Activated naive CD4-positive, alpha-beta T cell treated with anti-CD3 and anti-CD28 coated beads, Interleukin-2, amount 50 U/mL, for 24 hours (primary cell): ENCODE measurements at regions not wholly inside any gene's neighbourhood (a gene's known extent, or its start where the extent isn't known, plus 50 kb on each side); places are given as distances from the start of the nearest gene placed in this dataset.

ENCODE experiments used
- H3K27ac Mint-ChIP-seq: one replicate; pipeline ENCODE4 v1.8.0; 2021; ENCODE audit warnings: mild to moderate bottlenecking, mixed read lengths
- H3K27me3 Mint-ChIP-seq: one replicate; pipeline ENCODE4 v1.8.0; 2021; ENCODE audit warnings: mixed read lengths
- H3K36me3 Mint-ChIP-seq: one replicate; pipeline ENCODE4 v1.8.0; 2021; ENCODE audit warnings: mixed read lengths
- H3K4me1 Mint-ChIP-seq: one replicate; pipeline ENCODE4 v1.8.0; 2021; ENCODE audit warnings: mixed read lengths
- H3K4me3 Mint-ChIP-seq: one replicate; pipeline ENCODE4 v1.8.0; 2021; ENCODE audit warnings: mild to moderate bottlenecking, mixed read lengths
- H3K9me3 Mint-ChIP-seq: one replicate; pipeline ENCODE4 v1.8.0; 2021; ENCODE audit warnings: mixed read lengths

DNA sequence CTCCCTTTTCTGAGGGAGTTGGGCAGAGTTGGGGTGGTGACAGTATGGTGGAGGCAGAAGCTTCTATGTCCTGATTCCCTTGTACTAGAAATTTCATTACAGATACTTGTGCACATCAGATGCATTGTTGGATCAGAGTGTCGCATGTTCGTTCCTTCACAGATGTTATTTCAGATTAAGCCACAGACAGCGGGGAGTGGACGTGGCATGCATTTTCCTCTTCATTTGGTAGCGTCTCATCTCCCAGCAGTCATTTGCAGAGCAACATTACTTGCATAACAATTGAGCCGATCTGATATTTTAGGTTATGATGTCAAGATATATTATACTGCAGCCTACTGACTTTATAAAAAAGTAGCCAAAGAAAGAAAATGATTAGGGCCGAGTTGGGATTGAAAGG, 261.6 kb upstream of the SASH1 start:
- peaks cover 2% of the 10 kb centered on the region for H3K9me3 Mint-ChIP-seq
- no peak overlapping the region for H3K4me3 Mint-ChIP-seq
- peaks cover 4% of the 10 kb centered on the region for H3K27me3 Mint-ChIP-seq
- H3K4me1 Mint-ChIP-seq = no peaks in the 10 kb centered on the region
- no peaks in the 10 kb centered on the region for H3K36me3 Mint-ChIP-seq
- no peak overlapping the region for H3K27ac Mint-ChIP-seq

DNA sequence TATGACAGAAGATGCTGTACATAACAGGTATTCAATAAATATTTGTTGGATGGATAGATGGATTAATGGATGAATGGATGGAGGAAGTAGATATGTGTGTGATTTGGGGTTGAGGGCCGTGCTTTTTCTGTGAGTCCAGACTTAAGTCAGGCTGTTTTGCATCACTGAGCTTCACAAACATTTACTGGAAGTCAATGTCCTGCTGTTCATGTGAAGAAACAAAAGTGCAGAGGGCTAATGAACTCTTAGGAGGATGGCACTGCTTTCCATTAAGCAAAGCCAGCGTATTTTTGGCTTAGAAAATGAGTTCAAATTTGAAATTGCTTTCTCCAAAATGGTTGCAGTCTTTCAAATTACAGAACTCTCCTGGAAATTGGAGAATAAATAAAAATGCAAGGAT, 260.6 kb upstream of the SASH1 start:
- no peaks in the 10 kb centered on the region for H3K9me3 Mint-ChIP-seq
- no peak overlapping the region for H3K4me3 Mint-ChIP-seq
- H3K27ac Mint-ChIP-seq = no peak overlapping the region
- H3K4me1 Mint-ChIP-seq = no peaks in the 10 kb centered on the region
- H3K36me3 Mint-ChIP-seq = no peaks in the 10 kb centered on the region
- H3K27me3 Mint-ChIP-seq = peaks cover 4% of the 10 kb centered on the region

DNA sequence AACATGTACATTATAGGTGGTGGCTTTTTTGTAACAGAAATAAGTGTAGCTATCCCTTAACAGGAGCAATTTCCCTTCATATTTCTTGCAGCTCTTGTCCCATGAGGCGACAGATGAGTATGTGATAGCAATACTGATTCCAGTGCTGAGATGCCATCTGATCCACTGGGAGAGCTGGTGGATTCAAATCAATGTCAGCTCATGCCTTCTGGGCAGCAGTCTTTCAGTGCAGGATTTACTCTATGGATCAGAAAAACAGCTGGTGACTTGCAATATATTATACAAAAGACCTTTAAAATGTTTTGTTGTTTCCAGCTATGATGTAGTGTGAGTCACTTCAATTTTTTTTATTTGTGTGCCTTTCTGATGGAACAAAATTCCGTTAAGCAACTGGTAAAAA, 259.9 kb upstream of the SASH1 start:
- Mint-ChIP-seq H3K4me1 (no peaks in the 10 kb centered on the region), H3K27ac (no peak overlapping the region), H3K27me3 (peaks cover 4% of the 10 kb centered on the region), H3K4me3 (no peak overlapping the region), H3K36me3 (no peaks in the 10 kb centered on the region), H3K9me3 (peaks cover 4% of the 10 kb centered on the region)

DNA sequence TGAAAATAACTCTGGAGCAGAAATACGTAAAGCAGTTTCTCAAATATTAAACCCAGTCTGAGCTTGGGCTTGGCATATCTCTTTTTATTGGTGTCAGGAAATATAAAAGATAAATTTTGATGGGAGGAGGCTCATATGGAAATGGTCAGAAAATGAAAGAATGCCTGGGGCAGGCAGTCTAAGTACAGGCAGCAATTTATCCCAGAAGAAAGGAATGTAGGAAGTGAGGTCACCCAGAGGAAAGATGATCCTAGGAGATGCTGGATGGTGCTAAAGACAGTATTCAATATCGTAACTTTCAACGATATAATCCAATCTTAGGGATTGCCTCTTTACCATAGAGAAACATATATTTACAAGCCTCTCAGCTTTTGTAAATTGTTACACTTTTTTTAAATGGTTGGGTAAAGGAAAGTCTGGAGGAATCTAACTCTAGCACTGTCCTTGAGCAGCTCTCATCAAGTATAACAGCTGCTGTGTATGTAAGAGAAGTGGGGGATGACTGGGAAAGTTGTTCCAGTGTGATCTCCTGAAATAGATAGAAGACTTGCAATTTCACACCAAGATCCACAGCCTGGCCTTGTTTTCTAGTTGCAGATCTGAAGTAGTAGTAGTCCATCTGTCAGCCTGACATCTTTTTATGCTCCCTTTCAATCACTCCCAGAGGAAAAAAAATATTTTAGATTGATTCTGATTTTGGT, 256.9 kb upstream of the SASH1 start:
- Mint-ChIP-seq H3K27ac (no peak overlapping the region), H3K4me1 (no peaks in the 10 kb centered on the region), H3K36me3 (no peaks in the 10 kb centered on the region), H3K9me3 (peaks cover 5% of the 10 kb centered on the region), H3K27me3 (peaks cover 3% of the 10 kb centered on the region), H3K4me3 (no peak overlapping the region)

DNA sequence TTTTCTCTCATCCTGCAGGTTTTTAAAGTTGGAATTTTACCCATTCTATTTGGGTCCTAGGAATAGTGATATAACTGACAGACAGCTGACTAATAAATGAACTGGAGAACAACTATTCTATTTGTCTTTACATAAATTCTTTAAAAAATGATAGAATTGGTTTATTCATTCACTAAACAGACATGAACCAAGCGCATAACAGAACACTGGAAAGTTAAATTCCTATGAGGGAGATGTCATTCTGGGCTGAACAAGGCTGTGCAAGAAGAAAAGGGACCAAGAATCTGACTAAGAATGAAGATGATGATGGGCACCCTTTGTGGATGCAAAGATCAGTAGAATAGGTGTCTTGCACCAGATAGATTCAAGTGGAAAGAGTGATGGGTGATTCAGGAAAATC, 256.3 kb upstream of the SASH1 start:
- Mint-ChIP-seq H3K4me1 (no peaks in the 10 kb centered on the region), H3K9me3 (peaks cover 9% of the 10 kb centered on the region), H3K27ac (no peak overlapping the region), H3K4me3 (no peak overlapping the region), H3K36me3 (no peaks in the 10 kb centered on the region), H3K27me3 (no peaks in the 10 kb centered on the region)

DNA sequence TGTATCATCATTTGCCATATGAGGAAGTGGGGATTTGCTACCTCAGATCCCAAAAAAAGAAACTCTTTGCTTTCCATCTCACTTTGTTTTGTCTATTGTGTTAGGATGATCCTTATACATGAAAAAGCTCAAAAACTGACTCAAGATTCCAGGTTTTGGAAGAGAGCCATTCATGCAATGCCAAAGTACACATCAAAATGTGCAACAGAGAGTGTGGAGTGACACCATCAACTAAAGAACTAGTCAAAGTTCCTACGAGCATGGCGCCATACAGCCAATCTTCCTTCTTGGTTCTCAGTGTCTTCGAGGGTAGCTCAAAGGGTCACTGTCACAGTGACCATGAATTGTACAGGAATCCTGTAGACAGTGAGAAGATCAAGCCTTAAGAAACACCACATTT, 255.8 kb upstream of the SASH1 start:
- no peak overlapping the region for H3K4me3 Mint-ChIP-seq
- no peak overlapping the region for H3K27ac Mint-ChIP-seq
- H3K4me1 Mint-ChIP-seq = no peaks in the 10 kb centered on the region
- H3K27me3 Mint-ChIP-seq = no peaks in the 10 kb centered on the region
- H3K9me3 Mint-ChIP-seq = peaks cover 9% of the 10 kb centered on the region
- no peaks in the 10 kb centered on the region for H3K36me3 Mint-ChIP-seq

DNA sequence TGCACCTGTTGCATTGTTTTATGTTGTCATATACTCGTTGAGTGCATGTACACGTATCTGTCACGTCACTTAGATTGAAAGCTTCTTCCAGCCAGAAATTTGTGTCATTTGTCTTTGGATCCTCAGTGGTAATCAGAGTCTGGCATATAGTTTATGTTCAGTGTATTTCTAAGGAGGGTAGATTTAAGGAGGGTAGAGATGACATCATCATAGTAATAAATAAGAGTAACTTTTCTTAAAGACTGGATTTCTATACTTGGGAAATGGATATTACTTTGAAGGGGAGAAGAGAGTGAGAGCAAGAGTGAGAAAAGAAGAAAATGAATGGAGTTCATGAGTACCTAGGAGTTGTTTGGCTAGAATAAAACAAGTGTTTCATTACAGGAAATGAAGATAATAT, 255.0 kb upstream of the SASH1 start:
- no peak overlapping the region for H3K4me3 Mint-ChIP-seq
- H3K4me1 Mint-ChIP-seq = no peaks in the 10 kb centered on the region
- H3K36me3 Mint-ChIP-seq = no peaks in the 10 kb centered on the region
- peaks cover 9% of the 10 kb centered on the region for H3K9me3 Mint-ChIP-seq
- H3K27ac Mint-ChIP-seq = no peak overlapping the region
- H3K27me3 Mint-ChIP-seq = no peaks in the 10 kb centered on the region

DNA sequence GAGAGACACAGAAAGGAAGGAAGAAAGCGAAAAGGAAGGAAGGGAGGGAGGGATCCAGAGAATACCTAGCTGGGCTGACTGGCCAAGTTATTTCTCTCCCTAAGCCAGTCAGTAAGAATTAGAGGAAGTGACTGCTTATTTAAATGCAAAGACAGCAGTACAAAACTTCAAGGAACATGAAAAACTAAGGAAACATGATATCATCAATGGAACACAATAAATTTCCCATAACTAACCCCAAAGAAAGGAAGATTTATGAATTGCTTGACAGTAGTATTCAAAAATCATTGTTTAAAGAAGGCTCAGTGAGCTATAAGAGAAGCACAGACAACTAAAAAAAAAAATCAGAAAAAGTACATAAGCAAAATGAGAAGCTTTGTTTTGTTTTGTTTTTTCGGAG, 252.3 kb upstream of the SASH1 start:
- Mint-ChIP-seq H3K27me3 (no peaks in the 10 kb centered on the region), H3K9me3 (peaks cover 15% of the 10 kb centered on the region), H3K4me1 (no peaks in the 10 kb centered on the region), H3K4me3 (no peak overlapping the region), H3K27ac (no peak overlapping the region), H3K36me3 (no peaks in the 10 kb centered on the region)

DNA sequence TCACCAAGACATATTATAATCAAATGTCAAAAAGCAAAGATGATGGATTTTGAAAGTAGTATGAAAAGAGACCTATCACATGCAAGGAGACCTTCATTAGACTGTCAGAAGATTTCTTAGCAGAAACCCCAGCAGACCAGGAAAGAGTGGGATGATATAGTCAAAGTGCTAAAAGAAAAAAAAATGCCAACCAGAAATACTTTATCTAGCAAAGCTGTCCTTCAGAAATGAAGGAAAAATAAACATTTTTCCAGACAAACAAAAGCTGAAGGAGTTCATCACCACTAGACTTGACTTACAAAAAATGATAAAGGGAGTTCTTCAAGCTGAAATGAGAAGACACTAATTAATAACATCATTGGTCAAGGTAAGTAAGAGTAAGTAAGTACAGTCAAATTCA, 251.2 kb upstream of the SASH1 start:
- H3K4me1 Mint-ChIP-seq = no peaks in the 10 kb centered on the region
- H3K9me3 Mint-ChIP-seq = peaks cover 15% of the 10 kb centered on the region
- H3K27ac Mint-ChIP-seq = no peak overlapping the region
- no peak overlapping the region for H3K4me3 Mint-ChIP-seq
- no peaks in the 10 kb centered on the region for H3K27me3 Mint-ChIP-seq
- H3K36me3 Mint-ChIP-seq = no peaks in the 10 kb centered on the region

DNA sequence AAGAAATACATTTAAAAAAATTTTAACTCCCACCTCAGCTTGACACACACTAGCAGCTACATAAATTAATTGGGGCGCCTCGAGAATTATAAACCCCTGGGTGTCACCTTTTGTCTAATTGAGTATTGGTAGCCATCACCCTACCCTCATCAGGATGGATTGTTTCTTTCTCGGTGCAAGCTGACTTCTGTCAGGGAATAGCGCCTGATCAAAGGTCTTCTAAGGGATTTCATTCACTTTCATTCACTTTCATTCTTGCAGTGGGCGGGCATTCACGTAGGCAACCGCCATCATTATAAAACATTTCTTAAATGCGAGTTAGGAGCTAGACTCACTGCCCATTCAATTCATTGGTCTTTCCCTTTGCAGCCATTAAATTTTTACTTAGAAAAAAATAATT, 239.2 kb upstream of the SASH1 start:
- Mint-ChIP-seq H3K36me3 (no peaks in the 10 kb centered on the region), H3K4me3 (no peak overlapping the region), H3K9me3 (no peaks in the 10 kb centered on the region), H3K27me3 (peaks cover 2% of the 10 kb centered on the region), H3K4me1 (no peaks in the 10 kb centered on the region), H3K27ac (no peak overlapping the region)

DNA sequence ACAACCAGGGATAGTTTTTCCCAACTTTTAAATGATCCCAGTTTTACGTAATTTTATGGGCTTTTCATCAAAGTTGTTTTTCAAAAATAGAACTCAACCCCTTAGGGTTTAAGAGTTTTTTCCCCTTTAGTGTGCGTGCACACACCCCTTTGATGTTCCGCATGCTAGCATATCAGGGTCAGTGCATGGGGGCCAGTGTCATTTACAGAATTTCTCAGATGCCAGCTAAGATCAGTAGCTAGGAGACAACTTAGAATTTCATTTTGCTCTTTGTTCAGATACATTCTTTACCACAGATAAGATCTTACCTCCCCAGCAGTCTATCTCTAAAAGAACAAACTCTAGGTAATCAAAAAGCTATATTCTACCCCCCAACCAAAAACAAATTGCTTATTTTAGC, 238.5 kb upstream of the SASH1 start:
- Mint-ChIP-seq H3K4me1 (no peaks in the 10 kb centered on the region), H3K27me3 (peaks cover 2% of the 10 kb centered on the region), H3K27ac (no peak overlapping the region), H3K4me3 (no peak overlapping the region), H3K36me3 (no peaks in the 10 kb centered on the region), H3K9me3 (no peaks in the 10 kb centered on the region)

DNA sequence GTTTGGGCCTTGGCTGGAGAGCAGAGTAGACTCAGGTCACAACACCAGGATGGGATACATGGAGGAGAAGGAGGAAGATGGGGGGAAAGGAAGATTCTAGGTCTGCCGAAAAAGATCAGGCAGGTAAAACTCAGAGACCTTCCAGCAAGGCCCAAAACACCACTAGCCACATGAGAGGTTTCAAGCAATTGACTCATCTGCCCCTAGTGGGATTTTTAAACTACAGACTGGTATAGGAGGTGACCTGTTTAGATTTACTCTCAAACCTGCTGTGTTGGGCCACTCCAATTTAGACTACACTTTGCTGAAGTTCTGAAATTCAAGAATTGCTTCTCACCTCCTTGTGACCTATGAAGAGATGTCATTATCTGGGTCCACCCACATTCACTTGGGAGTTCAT, 236.9 kb upstream of the SASH1 start:
- peaks cover 2% of the 10 kb centered on the region for H3K27me3 Mint-ChIP-seq
- no peak overlapping the region for H3K4me3 Mint-ChIP-seq
- H3K4me1 Mint-ChIP-seq = no peaks in the 10 kb centered on the region
- H3K27ac Mint-ChIP-seq = no peak overlapping the region
- no peaks in the 10 kb centered on the region for H3K9me3 Mint-ChIP-seq
- H3K36me3 Mint-ChIP-seq = no peaks in the 10 kb centered on the region

DNA sequence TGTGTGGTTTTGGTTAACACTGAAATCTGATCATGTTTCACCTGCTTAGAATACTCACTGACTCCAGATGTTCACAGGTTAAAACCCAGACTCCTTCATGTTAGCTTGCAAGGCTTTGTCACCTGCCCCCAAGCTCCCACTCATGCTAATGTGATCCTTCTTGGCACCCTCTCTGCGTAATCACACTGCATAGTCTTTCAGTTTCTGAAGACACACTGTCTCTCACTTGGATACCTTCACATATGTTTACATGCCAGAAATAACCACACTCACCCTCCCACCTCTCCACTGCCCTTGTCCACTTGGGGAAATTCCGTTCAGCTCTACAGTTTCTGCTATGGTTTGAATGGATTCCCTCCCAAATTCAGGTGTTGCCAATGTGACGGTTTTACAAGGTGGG, 234.7 kb upstream of the SASH1 start:
- H3K27me3 Mint-ChIP-seq = peaks cover 2% of the 10 kb centered on the region
- no peaks in the 10 kb centered on the region for H3K36me3 Mint-ChIP-seq
- H3K9me3 Mint-ChIP-seq = no peaks in the 10 kb centered on the region
- H3K4me3 Mint-ChIP-seq = no peak overlapping the region
- no peaks in the 10 kb centered on the region for H3K4me1 Mint-ChIP-seq
- H3K27ac Mint-ChIP-seq = no peak overlapping the region

DNA sequence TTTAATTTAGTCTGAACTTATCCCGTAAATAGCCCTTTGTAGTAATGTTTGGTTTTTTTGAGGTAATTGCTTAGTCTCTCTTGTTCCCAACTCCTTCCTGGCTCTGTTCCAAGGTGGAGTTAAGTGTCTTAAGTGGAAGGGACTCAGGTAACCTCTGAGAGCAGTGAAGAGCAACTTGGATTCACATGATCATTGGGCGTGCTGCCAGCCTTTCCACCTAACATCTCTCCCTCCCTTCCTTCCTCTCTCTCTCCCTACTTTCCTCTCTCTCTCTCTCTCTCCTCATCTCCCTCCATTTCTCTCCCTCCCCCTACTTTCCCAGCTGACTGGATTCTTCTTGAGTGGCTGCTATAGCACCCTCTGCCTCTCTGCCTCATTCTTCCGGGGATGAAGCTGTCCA, 232.9 kb upstream of the SASH1 start:
- Mint-ChIP-seq H3K27me3 (peaks cover 2% of the 10 kb centered on the region), H3K4me1 (no peaks in the 10 kb centered on the region), H3K4me3 (no peak overlapping the region), H3K36me3 (no peaks in the 10 kb centered on the region), H3K9me3 (no peaks in the 10 kb centered on the region), H3K27ac (no peak overlapping the region)

DNA sequence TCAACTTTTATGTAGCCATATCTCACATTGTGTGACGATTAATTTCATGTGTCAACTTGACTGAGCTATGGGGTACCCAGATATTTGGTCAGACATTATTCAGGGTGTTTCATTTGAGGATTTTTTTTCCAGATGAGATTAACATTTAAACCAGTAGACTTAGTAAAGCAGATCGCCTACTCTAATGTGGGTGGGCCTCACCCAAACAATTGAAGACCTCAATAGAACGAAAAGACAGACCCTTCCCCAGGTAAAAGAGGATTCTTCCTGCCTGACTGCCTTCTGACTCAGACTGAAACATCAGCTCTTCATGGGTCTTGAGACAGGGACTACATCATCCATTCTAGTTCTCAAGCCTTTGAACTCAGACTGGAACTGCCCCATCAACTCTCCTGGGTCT, 231.7 kb upstream of the SASH1 start:
- H3K9me3 Mint-ChIP-seq = no peaks in the 10 kb centered on the region
- no peak overlapping the region for H3K27ac Mint-ChIP-seq
- H3K27me3 Mint-ChIP-seq = peaks cover 4% of the 10 kb centered on the region
- no peaks in the 10 kb centered on the region for H3K4me1 Mint-ChIP-seq
- H3K36me3 Mint-ChIP-seq = no peaks in the 10 kb centered on the region
- no peak overlapping the region for H3K4me3 Mint-ChIP-seq

DNA sequence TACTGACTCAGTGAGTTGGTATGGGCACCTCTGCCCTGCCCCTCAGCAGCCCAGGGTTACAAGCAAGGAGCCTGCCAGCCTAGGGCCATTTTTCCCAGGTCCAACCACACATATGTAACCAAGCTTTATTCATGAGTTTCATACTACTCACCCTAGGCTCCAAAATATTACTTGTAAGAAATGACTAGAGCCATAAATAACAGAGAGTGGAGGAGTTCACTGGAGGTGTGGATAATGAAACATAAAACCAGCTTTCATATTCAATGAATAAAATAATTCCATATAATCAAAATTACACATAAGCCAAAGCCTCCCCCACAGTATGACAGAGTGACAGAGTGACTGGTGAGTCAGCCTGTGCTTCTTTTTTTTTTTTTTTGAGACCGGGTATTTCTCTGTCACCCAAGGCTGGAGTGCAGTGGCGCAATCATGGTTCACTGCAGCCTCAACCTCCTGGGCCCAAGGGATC, 229.8 kb upstream of the SASH1 start:
- Mint-ChIP-seq H3K4me3 (no peak overlapping the region), H3K4me1 (no peaks in the 10 kb centered on the region), H3K9me3 (no peaks in the 10 kb centered on the region), H3K36me3 (no peaks in the 10 kb centered on the region), H3K27me3 (peaks cover 2% of the 10 kb centered on the region), H3K27ac (no peak overlapping the region)

DNA sequence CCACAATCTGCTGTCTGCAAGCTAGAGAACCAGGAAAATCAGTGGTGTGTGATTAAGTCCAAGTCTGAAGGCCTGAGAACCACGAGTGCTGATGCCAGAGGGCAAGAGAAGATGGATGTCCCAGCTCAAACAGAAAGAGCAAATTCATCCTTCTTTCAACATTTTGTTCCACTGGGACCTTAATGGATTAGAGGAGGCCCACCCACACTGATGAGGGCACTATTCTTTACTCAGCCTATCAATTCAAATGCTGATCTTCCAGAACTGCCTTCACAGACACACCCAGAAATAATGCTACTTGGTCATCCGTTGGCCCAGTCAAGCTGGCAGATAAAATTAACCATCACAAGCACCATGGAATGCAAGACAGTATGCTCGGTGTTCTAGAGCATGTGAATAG, 226.6 kb upstream of the SASH1 start:
- H3K27ac Mint-ChIP-seq = no peak overlapping the region
- no peak overlapping the region for H3K4me3 Mint-ChIP-seq
- no peaks in the 10 kb centered on the region for H3K4me1 Mint-ChIP-seq
- H3K27me3 Mint-ChIP-seq = peaks cover 3% of the 10 kb centered on the region
- no peaks in the 10 kb centered on the region for H3K9me3 Mint-ChIP-seq
- H3K36me3 Mint-ChIP-seq = no peaks in the 10 kb centered on the region
